K562 (cell line): ENCODE measurements at regions not wholly inside any gene's neighbourhood (a gene's known extent, or its start where the extent isn't known, plus 50 kb on each side); places are given as distances from the start of the nearest gene placed in this dataset.

Experiments
- ATF6 ChIP-seq: sonication (generic); formaldehyde crosslinking; IDR thresholded peaks from 2 replicates; pipeline ENCODE4 v1.4.0; 2020; ENCODE audit warnings: mild to moderate bottlenecking, missing genetic modification reagents
- CBFB ChIP-seq: sonication (generic); formaldehyde crosslinking; IDR thresholded peaks from 2 replicates; pipeline ENCODE4 v1.4.0; 2020; ENCODE audit warnings: mild to moderate bottlenecking, missing genetic modification reagents
- CREBBP ChIP-seq: IDR thresholded peaks from one replicate; pipeline ENCODE4 v1.6.1; 2012; ENCODE audit warnings: low read depth, mild to moderate bottlenecking, control low read depth, inconsistent platforms, low read length
- CTCF ChIP-seq, 3 experiments: IDR thresholded peaks in 2 of 3; conservative IDR thresholded peaks in 1 of 3; 2 replicates each; pipeline ENCODE4 v1.5.1; 2011 to 2012; ENCODE audit warnings: low read length in 3 of 3, mild to moderate bottlenecking in 3 of 3, control low read depth in 2 of 3, improper control_type of control experiment in 1 of 3, inconsistent platforms in 1 of 3, low read depth in 1 of 3, mixed read lengths in 1 of 3, moderate library complexity in 1 of 3; ENCODE audit not compliant: insufficient read depth in 2 of 3
- E2F6 ChIP-seq, 2 experiments: IDR thresholded peaks; 2 replicates each; pipeline ENCODE4 v1.6.1; 2011; ENCODE audit warnings: borderline replicate concordance in 1 of 2, control low read depth in 1 of 2, low read depth in 1 of 2, low read length in 1 of 2, mild to moderate bottlenecking in 1 of 2, mixed read lengths in 1 of 2, moderate library complexity in 1 of 2; ENCODE audit not compliant: insufficient read depth in 1 of 2, insufficient read length in 1 of 2, poor library complexity in 1 of 2, severe bottlenecking in 1 of 2; ENCODE audit errors: extremely low read depth in 1 of 2
- EHMT2 ChIP-seq: fragments of 450-650 bp; IDR thresholded peaks from 2 replicates; pipeline ENCODE4 v1.6.1; 2018; ENCODE audit warnings: antibody characterized with exemption
- ELF1 ChIP-seq: fragments of 200-800 bp; sonication (Bioruptor generic); IDR thresholded peaks from 2 replicates; pipeline ENCODE4 v1.6.1; 2016; ENCODE audit warnings: missing genetic modification characterization, missing compliant biosample characterization
- ELF4 ChIP-seq: fragments of 450-650 bp; formaldehyde crosslinking; IDR thresholded peaks from 2 replicates; pipeline ENCODE4 v1.4.0; 2022; ENCODE audit warnings: missing genetic modification characterization
- ERF ChIP-seq: fragments of 450-650 bp; formaldehyde crosslinking; IDR thresholded peaks from 2 replicates; pipeline ENCODE4 v1.4.0; 2020; ENCODE audit warnings: mild to moderate bottlenecking, mixed read lengths
- HBP1 ChIP-seq: fragments of 450-650 bp; formaldehyde crosslinking; IDR thresholded peaks from 2 replicates; pipeline ENCODE4 v1.4.0; 2022; ENCODE audit warnings: missing genetic modification characterization
- MAFG ChIP-seq: fragments of 450-650 bp; conservative IDR thresholded peaks from 2 replicates; pipeline ENCODE4 v1.6.1; 2016; ENCODE audit warnings: missing genetic modification characterization, missing compliant biosample characterization
- MEF2A ChIP-seq: IDR thresholded peaks from 2 replicates; pipeline ENCODE4 v1.6.1; 2011; ENCODE audit warnings: low read depth, mild to moderate bottlenecking, low read length, moderate library complexity; ENCODE audit not compliant: control insufficient read depth
- NFATC3 ChIP-seq: fragments of 450-650 bp; IDR thresholded peaks from 2 replicates; pipeline ENCODE4 v1.6.1; 2017; ENCODE audit warnings: mild to moderate bottlenecking
- NKRF ChIP-seq: fragments of 450-650 bp; IDR thresholded peaks from 2 replicates; pipeline ENCODE4 v1.6.1; 2016; ENCODE audit warnings: borderline replicate concordance
- RFX5 ChIP-seq: IDR thresholded peaks from 2 replicates; pipeline ENCODE4 v1.6.1; 2011; ENCODE audit warnings: low read depth, mild to moderate bottlenecking, improper control_type of control experiment, low read length
- RUNX1 ChIP-seq: sonication (generic); IDR thresholded peaks from 2 replicates; pipeline ENCODE4 v1.6.1; 2016; ENCODE audit warnings: antibody characterized with exemption, low read depth
- ZNF3 ChIP-seq: fragments of 250-450 bp; sonication (Bioruptor Pico); IDR thresholded peaks from 2 replicates; pipeline ENCODE4 v1.5.0; 2021; ENCODE audit warnings: mild to moderate bottlenecking, moderate library complexity
- ZNF324 ChIP-seq: fragments of 250-450 bp; sonication (Bioruptor Pico); IDR thresholded peaks from 2 replicates; pipeline ENCODE4 v1.4.0; 2020; ENCODE audit warnings: mild to moderate bottlenecking
- ZNF408 ChIP-seq: fragments of 250-450 bp; sonication (Bioruptor Pico); IDR thresholded peaks from 2 replicates; pipeline ENCODE4 v1.4.0; 2020; ENCODE audit warnings: low read depth, mild to moderate bottlenecking, moderate library complexity
- ZNF644 ChIP-seq: fragments of 200-800 bp; sonication (Bioruptor generic); IDR thresholded peaks from 2 replicates; pipeline ENCODE4 v1.6.1; 2016; ENCODE audit warnings: low read depth, missing genetic modification characterization, missing compliant biosample characterization

GRCh38 chr1:157367091-157367739 lies 185.1 kb downstream of the FCRL5 start (continued):
- TF ChIP-seq ERF (CRISPR knock-in tag): no peak
- 0 out of 2 replicates have a peak, but pooled peaks have one; percentile 6 for TF ChIP-seq ZNF644 (tag)
- no peak for TF ChIP-seq RUNX1
- no peak for TF ChIP-seq E2F6 (IDR thresholded peaks at IDR 0.05; ENCODE audit: borderline replicate concordance in 1 of 2, extremely low read depth in 1 of 2, insufficient read depth in 1 of 2, insufficient read length in 1 of 2, low read depth in 1 of 2, low read length in 1 of 2, poor library complexity in 1 of 2, severe bottlenecking in 1 of 2)
- 0 out of 2 replicates have a peak, but pooled peaks have one; percentile 37 for TF ChIP-seq ELF4
- no peak for TF ChIP-seq RFX5
- TF ChIP-seq NFATC3: no peak
- TF ChIP-seq ZNF324 (CRISPR knock-in tag): no peak
- TF ChIP-seq HBP1 (CRISPR knock-in tag): 0 out of 2 replicates have a peak, but pooled peaks have one; percentile 27
- TF ChIP-seq ZNF408 (CRISPR knock-in tag): no peak
- TF ChIP-seq CREBBP: no peak
- TF ChIP-seq CTCF (IDR thresholded peaks at IDR 0.05 in 2 of 3, conservative IDR thresholded peaks at IDR 0.05 in 1 of 3; ENCODE audit: insufficient read depth in 2 of 3, low read depth in 1 of 3, low read length in 3 of 3): 0 out of 6 replicates have a peak, but pooled peaks of 1 of the 3 experiments have one; percentile 18
- no peak for TF ChIP-seq MAFG (tag)
- no peak for TF ChIP-seq ZNF3
- TF ChIP-seq ATF6 (CRISPR knock-in tag): no peak
- peak; percentile 78 for TF ChIP-seq ELF1 (tag)
- no peak for TF ChIP-seq MEF2A
- TF ChIP-seq CBFB (CRISPR knock-in tag): no peak
- TF ChIP-seq EHMT2: peak; percentile 25; the same call in 1 of the 2 replicates
- no peak for TF ChIP-seq NKRF
